A172 (cell line): ENCODE measurements at regions not wholly inside any gene's neighbourhood (a gene's known extent, or its start where the extent isn't known, plus 50 kb on each side); places are given as distances from the start of the nearest gene placed in this dataset.
A peak's percentile ranks its signal among the peaks of the same experiment; 100 is the strongest.

Experiments
- DNase-seq: peaks from one replicate; pipeline ENCODE4 v3.0.0-alpha.2; 2015; ENCODE audit warnings: low spot score

GRCh38 chr13:50195045-50195444, 179.8 kb downstream of the KCNRG start:
- DNase-seq: no peak

GRCh38 chr13:50196118-50196517, 180.9 kb downstream of the KCNRG start:
- DNase-seq: no peak

GRCh38 chr13:50197705-50198104, 182.5 kb downstream of the KCNRG start:
- peak; percentile 31 for DNase-seq

- DNase-seq: no peak
Observed at GRCh38 chr13:50198508-50198907, 183.3 kb downstream of the KCNRG start.

GRCh38 chr13:50200569-50200968, 185.3 kb downstream of the KCNRG start:
- no peak for DNase-seq

GRCh38 chr13:50200988-50201387, 185.7 kb downstream of the KCNRG start:
- DNase-seq: peak; percentile 58

GRCh38 chr13:50202485-50202884, 187.2 kb downstream of the KCNRG start:
- no peak for DNase-seq

- DNase-seq: no peak
Observed at GRCh38 chr13:50203256-50203941, 188.2 kb downstream of the KCNRG start.

- no peak for DNase-seq
Observed at GRCh38 chr13:50205581-50205980, 190.3 kb downstream of the KCNRG start.

- peak; percentile 52 for DNase-seq
Observed at GRCh38 chr13:50208826-50209335, 193.6 kb downstream of the KCNRG start.

- DNase-seq: no peak
Observed at GRCh38 chr13:50209631-50210030, 194.4 kb downstream of the KCNRG start.

GRCh38 chr13:50213526-50213925, 198.3 kb downstream of the KCNRG start:
- DNase-seq: no peak

GRCh38 chr13:50214514-50214913, 199.3 kb downstream of the KCNRG start:
- DNase-seq: no peak

GRCh38 chr13:50215399-50215798, 200.2 kb downstream of the KCNRG start:
- no peak for DNase-seq

GRCh38 chr13:50219743-50220142, 204.5 kb downstream of the KCNRG start:
- DNase-seq: no peak

GRCh38 chr13:50220938-50221337, 205.7 kb downstream of the KCNRG start:
- DNase-seq: no peak

- peak; percentile 24 for DNase-seq
Observed at GRCh38 chr13:50222569-50223332, 207.5 kb downstream of the KCNRG start.

GRCh38 chr13:50224534-50224933, 209.3 kb downstream of the KCNRG start:
- DNase-seq: no peak

GRCh38 chr13:50225193-50226155, 210.2 kb downstream of the KCNRG start:
- DNase-seq: no peak

GRCh38 chr13:50226515-50227155, 211.4 kb downstream of the KCNRG start:
- no peak for DNase-seq

- DNase-seq: no peak
Observed at GRCh38 chr13:50227361-50227760, 212.1 kb downstream of the KCNRG start.
